22Rv1 (cell line): ENCODE measurements at regions not wholly inside any gene's neighbourhood (a gene's known extent, or its start where the extent isn't known, plus 50 kb on each side); places are given as distances from the start of the nearest gene placed in this dataset.

ENCODE experiments used
- CTCF ChIP-seq: fragments of 450-650 bp; IDR thresholded peaks from 2 replicates; pipeline ENCODE4 v1.5.1; 2017; ENCODE audit warnings: mild to moderate bottlenecking
- ZFX ChIP-seq: fragments of 450-650 bp; IDR thresholded peaks from 2 replicates; pipeline ENCODE4 v1.6.1; 2017; ENCODE audit warnings: antibody characterized with exemption, borderline replicate concordance

GRCh38 chr14:59038746-59039145 is 149.7 kb upstream of the DAAM1 start:
- no peak for TF ChIP-seq CTCF
- TF ChIP-seq ZFX, result no peak
